Fibroblast of skin of back (primary cell): ENCODE measurements at regions not wholly inside any gene's neighbourhood (a gene's known extent, or its start where the extent isn't known, plus 50 kb on each side); places are given as distances from the start of the nearest gene placed in this dataset.

Experiments
- DNase-seq: peaks from one replicate; pipeline ENCODE4 v3.0.0-alpha.2; 2013

DNA sequence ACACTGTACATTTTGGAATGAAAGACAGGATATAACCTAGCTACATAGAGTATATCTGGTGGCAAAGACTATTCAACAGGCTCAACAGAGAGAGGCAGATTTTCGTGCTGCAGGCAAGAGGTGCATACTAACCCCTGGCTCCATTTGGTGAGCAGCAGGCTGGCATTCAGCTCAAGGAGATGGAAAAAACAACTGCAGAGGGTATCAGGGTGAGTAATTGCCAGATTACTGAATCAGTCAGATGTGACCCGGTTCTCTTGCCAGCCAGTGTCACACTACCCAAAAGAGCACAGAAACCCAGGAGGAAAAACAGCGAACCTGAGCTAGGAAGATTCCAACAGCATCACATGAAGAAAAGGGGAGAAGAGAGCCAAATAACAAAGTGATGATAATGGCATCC is 130.4 kb upstream of the PRLR start:
- DNase-seq, result no peak

DNA sequence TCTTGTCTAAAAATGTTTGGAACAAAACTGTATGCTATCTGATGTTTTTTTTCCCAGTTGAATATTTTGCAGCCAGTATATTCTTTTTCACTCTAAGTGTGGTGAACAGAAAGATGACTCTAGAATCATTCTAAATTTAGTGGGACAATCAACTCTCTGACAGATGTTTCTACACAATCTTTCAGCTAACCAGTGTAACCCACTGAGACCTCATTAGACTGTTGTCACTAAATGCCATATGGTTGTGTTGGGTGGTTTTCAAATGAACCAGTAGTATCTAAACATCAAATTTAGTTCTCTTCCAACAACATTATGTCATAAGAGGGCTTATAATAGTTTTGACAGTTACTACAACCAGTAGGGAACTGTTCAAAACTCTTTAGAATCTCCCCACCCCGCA is 129.6 kb upstream of the PRLR start:
- no peak for DNase-seq

DNA sequence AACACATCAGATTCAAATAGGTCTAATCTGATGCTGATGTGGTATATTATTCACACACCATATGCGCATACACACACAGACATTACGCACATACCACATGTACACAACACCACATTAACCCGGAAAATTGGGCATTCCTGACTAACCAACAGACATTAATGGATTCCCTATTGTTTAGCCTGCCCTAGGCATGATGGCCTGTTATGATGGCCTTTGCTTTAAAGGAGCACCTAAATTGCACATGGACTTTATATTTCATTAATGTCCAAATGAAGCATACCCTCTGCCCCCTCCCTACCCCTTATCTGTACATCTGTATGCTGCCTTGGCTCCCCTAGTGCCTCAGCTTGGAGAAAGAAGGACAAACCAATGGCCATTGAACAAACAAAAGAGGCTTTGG is 127.7 kb upstream of the PRLR start:
- no peak for DNase-seq

DNA sequence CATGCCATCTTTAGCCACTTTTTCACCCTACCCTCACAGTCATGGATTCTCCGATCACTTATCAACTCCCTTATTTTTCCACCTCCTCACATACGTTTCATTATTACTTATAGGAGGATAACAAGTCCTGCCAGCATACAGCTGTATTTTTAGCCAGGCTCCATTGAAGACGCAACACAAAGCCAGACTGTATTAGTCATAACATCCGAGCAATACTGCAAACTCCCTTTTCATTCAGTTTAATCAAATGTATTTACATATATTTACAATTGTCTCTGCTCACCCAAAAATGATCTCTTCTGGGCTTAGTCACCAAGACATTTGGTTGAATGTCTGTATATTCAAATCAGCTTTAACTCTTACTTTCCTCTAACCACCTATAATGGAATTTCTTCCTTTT is 126.4 kb upstream of the PRLR start:
- no peak for DNase-seq

DNA sequence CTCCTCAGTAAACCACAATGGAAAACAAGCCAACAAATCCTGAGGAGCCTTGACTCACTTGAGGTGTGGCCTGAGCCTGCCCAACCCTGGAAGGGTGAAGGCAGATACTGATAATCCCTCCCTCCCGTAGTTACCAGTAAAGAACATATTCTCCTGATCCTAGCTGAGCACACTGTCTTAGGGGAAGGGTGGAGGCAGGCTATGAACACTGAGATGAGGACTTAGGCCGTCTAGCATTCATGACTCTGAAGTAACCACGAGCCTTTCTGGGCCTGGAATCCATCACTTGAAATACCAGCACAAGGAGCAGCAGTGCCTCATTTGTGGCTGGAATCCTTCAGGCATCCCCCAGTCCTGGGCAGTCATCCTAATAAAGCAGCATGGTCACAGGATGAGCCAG is 124.5 kb upstream of the PRLR start:
- no peak for DNase-seq

DNA sequence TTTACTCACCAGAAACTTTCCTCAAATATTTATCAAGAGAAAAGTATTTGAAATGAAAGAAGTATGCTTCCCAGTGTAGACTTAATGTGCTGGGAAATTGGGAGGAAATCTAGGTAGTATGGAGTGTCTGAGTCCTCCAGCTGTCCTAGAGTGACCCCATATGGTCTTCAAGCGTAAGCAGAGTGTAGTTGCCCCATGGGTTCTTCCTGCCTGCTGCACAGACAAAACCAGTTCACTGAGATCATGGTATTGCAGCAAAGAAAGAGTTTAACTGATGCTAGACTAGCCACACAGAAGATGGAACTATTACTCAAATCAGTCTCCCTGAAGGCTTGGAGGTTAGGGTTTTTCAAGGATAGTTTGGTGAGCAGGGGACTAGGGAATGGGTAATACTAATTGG is 114.9 kb upstream of the PRLR start:
- no peak for DNase-seq

DNA sequence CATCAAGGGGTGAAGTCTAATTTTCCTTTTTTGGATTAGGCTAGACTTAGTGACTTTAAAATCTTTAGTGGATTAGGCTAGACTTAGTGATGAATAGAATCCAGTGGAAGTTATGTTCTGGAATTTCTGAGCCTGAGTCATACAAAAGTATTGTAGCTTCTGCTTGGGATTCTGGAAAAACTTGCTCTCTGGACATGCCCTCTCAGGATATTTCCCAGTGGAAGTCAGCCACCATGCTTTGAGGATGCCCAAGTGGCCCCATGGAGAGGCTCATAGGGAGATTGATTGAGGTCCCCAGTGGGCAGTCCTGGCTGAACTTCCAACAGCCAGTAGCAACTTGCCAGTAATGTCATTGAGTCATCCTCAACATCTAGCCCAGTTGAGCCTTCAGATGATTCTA is 112.4 kb upstream of the PRLR start:
- DNase-seq, result no peak

DNA sequence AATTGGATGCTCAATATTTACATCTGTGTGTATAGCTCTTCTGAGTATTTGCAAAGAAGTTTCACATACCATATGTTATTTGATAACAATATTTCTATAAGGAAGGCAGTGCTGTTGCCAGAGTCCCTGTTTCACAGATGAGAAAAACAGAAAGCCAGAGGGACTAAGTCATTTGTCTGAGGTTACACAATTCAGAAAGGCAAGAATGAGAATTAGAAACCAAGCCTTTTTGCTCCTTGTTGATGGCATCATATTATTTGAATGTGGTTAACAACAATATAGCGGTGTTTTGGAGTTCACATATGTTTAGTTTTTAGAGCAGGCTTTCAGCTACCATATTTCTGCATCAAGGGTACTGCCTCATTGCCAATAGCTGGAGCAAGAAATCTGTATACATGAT is 110.9 kb upstream of the PRLR start:
- DNase-seq, result no peak

DNA sequence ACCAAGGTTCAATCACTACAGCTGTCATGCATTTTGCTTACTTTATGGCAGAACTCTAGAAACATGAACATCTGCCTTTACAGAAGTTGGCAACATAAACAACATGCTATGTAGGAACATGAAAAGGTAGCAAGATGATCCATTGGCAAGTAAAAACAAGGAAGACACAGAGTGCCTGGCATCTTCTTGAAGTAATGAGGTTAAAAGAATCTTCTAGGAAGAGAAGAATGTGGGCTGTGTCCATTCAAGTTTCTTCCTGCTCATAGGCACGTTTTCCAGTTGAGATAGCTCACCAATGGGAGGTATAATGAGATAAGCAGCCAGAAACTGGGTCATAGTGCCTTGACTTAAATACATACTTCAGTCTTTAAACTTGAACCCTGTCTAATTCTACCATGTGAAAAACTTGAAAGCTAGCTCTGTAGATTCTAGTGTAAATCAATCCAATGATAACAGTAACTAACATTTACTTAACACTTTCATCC is 109.4 kb upstream of the PRLR start:
- no peak for DNase-seq

DNA sequence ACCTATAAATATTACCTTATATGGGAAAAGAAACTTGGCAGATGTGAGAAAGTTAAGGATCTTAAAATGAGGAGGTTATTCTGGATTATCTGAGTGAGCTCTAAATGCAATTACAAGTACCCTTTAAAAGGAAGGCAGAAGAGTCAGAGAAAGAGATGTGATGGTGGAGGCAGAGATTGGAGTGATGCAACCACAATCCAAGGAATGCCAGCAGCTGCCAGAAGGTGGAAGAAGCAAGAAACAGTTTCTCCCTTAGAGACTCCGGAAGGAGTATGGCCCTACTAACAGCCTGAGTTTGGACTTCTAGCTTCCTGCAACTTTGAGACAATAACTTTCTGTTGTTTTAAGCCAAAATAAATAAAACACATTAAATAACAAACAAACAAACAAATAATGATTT is 108.7 kb upstream of the PRLR start:
- DNase-seq, result no peak

DNA sequence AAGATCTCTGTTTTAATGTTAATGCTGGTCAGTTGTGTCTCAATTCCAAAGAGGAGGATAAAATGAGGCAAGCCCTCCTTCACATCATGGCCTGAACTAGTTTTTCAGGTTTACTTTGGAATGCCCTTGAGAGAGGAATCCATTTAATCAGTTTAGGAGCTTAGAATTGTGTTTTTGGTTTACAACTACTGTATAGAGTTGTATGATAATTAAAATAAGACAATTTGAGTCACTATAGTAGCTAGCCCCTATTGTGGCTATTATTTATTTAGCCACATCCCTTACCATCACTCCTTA is 107.8 kb upstream of the PRLR start:
- DNase-seq, result no peak

DNA sequence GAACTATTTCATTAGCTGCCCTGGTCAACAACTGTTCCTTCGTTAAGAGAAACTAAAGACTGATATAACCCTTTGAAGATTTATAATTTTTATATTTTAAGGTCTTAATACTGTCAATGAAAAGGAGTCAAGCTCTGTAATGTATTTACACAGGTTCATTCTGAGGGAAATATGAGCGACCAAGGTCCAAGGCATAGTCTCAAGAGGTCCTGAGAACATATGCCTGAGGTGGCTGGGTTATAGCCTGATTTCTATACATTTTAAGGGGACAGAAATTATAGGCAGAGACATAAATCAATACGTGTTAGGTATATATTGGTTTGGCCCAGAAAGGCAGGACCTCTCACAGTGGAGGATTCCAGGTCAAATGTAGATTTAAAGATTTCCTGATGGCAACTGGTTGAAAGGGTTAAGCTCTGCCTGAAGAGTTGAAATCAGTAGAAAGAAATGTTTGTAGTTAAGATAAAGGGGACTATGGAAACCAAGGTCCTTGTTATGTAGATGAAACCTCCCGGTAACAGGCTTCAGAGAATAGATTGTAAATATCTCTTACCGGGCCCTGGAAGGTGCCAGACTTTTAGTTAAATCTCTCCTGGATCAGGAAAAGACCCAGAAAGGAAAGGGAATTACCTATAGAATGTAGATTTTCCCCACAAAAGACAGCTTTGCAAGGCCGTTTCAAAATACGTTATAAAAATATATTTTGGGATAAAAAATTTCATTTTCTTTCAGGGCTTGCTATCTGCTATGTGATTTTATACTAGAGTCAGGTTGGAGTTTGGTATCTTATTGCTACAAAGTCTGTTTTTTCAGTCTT is 107.3 kb upstream of the PRLR start:
- DNase-seq, result no peak

DNA sequence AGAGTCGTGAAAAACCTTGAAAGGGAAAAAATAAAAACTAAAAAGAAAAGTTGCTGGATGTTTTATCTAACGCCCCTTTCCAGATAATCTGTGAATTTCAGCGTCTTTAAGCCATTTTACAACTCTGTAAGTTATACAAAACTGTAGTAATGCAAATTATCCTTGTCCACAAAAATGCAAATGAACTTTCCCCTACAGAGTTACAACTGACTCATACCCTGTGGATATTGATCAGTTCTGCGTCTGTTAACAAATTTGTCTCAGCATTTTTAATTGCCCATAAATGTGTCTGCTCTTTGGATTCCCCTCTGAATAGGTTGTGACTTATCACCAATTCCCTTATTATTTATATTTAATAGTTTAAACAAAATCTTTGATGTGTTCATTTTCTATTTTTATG is 105.9 kb upstream of the PRLR start:
- no peak for DNase-seq

DNA sequence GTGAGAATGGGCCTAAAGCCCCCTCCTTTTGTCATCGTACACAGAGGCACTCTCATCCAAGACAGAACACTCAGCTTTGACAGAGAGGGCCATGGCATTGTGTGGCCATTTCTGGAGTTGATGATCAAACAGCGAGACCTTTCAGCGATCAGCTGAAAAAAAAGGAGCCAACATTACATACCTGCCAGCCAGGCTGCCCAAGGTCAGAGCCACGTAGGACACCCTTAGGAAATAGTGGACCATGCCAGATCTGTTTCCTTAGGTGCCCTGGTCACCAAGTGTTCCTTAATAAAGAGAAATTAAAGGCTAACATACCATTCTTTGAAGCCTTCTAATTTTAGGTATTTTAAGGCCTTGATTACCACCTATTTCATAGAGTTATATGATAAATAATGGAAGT is 105.5 kb upstream of the PRLR start:
- DNase-seq, result no peak

DNA sequence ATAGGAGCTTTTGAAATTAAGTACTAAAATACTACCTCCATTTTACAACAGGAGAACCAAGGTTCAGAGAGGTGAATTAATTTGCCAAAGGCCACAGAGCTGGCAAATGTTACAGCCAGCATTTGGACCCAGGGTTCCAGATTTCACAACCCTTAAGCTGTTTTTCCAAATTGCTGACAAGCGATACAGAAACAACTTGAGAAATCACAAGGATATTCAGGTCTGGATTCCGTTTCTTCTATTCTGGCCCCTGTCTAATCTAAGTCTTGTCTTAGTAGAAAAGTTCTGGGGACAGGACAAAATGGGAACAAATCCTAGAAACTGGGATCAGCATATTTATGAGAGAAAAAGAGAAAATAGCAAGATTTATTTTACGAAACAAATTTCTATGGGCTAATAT is 103.1 kb upstream of the PRLR start:
- DNase-seq, result no peak

DNA sequence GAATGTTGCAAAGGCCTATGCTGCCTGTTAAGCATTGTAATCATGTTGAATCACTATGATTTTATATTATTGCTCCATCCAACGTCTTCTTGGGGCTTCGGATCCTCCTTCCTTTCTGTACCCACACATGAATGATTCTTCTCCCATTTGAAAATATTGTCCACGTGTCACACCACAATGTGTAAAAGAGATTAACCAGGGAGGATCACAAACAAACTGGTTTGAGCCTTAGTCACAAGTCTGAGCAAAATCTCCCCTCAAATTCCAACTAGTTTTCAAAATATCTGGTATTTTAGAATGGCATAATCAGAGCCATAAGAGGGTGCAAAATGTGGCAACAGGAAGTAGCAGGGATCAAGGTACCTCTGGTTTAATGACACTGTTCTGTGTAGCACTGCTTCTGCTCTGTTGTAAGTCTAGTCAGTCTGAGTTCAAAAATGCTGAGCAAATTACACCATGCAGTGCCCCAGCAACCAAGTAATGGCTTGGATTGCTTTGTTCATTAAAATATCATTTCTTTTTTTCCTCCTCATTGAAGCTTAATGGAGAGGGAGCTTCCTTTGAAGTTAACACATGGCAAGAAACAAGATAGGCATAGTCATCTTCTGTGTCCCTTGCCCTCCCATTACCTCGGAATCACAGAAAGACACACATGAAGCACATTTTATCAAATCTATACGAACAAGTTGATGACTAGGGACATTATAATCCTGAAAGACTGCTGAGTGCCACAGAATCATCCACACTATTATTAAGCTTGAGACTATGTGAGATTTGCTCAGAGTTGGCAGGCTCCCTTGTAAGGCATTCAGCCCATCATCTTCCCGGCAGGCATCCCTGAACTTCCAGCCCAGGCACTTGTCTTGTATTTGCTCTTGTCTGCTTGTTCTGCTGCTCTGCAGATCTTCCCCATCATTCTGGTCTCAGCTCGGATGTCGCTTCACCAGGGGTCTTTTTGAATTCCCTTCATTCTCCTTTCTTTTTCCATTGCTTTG is 102.0 kb upstream of the PRLR start:
- DNase-seq, result no peak

DNA sequence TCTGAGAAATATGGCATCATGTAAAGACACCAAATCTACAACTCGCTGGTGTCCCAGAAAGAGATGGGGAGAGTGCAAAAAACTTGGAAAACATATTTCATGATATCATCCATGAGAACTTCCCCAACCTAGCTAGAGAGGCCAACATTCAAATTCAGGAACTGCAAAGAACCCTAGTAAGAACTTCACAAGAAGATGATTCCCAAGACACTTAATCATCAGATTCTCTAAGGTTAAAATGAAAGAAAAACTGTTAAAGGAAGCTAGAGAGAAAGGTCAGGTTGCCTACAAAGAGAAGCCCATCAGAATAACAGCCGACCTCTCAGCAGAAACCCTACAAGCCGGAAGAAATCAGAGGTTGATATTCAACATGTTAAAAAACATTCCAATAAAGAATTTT is 95.5 kb upstream of the PRLR start:
- no peak for DNase-seq

DNA sequence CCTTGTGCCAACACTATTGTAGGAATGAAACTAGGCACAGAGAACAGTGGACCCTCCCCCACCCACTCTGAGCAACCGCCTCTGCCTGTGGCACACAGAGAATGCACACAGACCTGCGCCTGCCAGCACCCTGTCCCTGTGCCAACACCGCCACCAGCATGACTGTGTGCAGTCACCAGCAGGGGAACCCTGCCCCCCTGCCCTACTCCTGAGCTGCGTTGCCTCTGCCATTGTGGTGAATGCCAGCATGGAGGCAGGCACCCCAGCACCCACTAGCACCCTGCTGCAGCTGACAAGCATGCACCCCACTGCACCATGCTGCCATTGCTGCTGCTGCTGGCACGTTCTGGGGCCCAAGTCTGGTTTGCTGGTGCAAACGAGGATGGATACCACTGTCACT is 94.4 kb upstream of the PRLR start:
- DNase-seq, result no peak

DNA sequence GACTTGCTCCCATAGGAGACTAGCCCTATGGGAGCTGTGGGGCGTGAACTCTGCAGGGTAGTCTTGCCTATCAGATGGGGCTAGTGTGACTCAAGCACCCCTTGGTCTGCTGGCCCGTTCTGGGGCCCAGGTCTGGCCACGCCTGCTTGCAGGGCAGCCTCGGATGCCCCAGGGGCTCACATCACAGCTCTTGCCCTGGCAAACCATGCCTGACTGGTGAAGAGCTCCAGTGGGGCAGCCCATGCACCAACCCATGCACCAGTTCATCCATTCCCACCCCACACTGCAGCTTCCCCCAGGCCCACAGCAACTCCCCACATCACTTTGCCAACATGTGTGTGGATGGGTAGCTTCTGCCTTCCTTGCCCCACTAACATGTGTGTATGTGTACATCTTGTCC is 93.9 kb upstream of the PRLR start:
- DNase-seq, result no peak

DNA sequence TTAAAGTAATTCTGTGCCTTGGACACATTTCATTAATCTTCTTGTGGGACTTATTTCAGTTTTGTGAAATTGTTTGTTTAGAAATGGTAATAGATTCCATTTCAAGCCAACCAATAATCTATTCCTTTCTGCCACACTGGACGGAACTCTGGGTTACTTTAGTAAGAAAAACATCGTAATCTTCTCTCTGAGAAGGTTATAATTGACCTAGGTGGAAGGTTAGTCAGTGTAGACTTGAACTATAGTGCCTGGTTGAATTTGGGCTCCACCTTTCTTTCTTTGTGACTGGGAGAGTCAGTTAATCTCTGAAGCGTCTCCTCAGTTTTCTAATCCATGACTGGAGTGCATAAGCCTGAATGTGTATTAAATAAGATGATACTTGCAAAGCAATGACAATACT is 89.7 kb upstream of the PRLR start:
- DNase-seq, result no peak

DNA sequence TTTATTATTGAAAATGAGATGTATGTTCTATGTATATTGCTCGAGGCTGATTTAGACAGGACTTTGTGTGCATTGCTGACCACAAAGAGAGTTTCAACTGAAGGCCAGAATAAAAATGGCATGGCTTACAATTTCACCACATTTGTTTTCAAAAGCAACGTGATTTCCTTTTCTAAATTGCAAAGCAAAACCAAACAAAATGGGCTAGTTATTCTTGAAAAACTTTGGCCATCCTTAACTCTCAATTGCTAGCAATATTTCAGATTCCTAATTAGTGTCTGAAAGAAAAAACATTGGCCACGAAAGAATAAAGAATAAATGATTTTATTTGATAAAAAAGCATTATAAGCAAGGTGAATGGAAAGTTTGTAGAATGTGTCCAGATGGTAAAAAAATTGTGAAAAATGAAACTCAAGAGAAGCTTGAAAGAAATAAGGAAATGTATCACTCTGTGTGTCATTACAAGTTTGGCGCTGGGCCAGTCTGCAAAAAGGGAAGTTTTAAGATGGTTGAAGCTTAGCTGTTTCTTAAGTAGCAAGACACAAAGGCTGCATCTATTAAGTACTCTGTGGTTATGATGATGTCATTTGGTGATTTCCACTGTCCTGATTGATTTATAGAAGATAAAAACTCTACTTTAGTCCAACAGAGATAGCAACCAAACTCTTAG is 89.2 kb upstream of the PRLR start:
- peak; percentile 50 for DNase-seq

DNA sequence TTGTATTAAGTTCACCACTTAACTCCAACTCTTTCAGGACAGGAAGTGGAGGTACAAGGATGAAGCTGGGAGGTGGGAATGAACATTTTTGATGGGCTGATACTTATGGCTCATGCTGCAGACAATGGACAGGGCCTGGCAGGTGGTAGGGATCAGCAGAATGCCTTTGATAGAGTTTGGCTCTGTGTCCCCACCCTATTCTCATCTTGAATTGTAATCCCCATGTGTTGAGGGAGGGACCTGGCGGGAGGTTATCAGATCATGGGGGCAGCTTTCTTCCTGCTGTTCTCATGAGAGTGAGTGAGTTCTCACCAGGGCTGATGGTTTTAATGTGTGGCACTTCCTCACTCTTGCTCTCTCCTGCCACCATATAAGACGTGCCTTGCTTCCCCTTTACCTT is 87.3 kb upstream of the PRLR start:
- no peak for DNase-seq

DNA sequence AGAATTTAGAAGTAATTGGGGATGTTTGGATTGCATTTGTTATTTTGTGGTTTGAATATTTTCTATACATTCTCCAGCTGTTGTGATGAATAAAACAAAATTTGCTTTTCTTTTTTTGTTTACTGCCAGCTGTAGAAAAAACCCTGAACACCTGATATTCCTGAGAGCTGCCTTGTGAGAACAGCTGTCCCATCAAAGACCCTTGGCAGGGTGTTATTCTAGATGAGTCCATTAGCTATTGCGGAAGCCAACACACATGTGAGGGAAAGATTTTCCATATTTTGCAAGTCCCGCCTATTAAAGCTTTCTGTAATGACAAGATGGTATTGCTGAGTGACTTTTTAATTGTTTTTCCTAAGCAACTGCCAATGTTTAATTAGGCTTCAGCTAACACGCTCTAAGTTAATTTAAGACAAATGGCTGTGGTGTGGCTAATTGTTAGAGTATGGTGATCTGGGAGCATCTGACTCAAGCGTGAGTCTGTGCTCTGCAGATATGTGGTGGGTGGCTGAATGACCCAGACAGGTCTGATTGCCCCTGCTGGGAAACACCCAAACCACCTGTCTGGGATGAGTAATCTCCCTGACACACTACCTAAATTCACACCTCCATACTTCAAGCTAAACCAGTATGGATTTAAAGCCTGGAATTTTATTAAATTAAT is 86.5 kb upstream of the PRLR start:
- no peak for DNase-seq
